HL-60 (cell line): ENCODE measurements at regions not wholly inside any gene's neighbourhood (a gene's known extent, or its start where the extent isn't known, plus 50 kb on each side); places are given as distances from the start of the nearest gene placed in this dataset.

ENCODE experiments used
- CTCF ChIP-seq: IDR thresholded peaks from one replicate; pipeline ENCODE4 v1.5.1; 2011; ENCODE audit warnings: low read length, control low read depth, inconsistent platforms; ENCODE audit not compliant: insufficient read depth
- POLR2AphosphoS5 ChIP-seq: IDR thresholded peaks from 2 replicates; pipeline ENCODE4 v1.6.1; 2012; ENCODE audit warnings: low read depth
- SPI1 ChIP-seq: IDR thresholded peaks from 2 replicates; pipeline ENCODE4 v1.6.1; 2012; ENCODE audit warnings: low read depth, mild to moderate bottlenecking, borderline replicate concordance
- TF ChIP-seq, protein P1 (sequence below): IDR thresholded peaks from 2 replicates; pipeline ENCODE4 v1.6.1; 2012; ENCODE audit warnings: low read depth; ENCODE audit not compliant: insufficient replicate concordance

DNA sequence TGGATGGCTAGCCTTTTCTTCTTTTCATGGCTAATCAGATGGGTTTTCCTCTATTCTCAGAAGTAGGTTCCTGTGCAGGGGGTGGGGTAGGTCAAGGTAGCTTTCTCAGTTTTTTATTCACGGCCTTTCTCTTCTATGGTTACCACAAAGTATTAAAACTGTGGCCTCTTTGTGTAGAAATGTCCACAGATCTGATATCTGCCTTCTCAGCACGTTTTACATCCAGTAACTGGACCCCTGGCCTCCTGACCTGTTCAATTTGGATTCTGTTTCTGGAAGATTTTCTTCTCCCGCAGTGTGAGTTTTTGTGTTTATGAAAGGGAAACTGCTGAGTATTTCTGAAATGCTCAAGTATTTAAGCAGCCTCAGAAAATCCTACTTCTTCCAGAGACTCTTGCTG is 688.5 kb downstream of the RAPGEF2 start:
- TF ChIP-seq SPI1 (no peak), POLR2AphosphoS5 (no peak), CTCF (no peak)
- TF ChIP-seq, protein P1, sequence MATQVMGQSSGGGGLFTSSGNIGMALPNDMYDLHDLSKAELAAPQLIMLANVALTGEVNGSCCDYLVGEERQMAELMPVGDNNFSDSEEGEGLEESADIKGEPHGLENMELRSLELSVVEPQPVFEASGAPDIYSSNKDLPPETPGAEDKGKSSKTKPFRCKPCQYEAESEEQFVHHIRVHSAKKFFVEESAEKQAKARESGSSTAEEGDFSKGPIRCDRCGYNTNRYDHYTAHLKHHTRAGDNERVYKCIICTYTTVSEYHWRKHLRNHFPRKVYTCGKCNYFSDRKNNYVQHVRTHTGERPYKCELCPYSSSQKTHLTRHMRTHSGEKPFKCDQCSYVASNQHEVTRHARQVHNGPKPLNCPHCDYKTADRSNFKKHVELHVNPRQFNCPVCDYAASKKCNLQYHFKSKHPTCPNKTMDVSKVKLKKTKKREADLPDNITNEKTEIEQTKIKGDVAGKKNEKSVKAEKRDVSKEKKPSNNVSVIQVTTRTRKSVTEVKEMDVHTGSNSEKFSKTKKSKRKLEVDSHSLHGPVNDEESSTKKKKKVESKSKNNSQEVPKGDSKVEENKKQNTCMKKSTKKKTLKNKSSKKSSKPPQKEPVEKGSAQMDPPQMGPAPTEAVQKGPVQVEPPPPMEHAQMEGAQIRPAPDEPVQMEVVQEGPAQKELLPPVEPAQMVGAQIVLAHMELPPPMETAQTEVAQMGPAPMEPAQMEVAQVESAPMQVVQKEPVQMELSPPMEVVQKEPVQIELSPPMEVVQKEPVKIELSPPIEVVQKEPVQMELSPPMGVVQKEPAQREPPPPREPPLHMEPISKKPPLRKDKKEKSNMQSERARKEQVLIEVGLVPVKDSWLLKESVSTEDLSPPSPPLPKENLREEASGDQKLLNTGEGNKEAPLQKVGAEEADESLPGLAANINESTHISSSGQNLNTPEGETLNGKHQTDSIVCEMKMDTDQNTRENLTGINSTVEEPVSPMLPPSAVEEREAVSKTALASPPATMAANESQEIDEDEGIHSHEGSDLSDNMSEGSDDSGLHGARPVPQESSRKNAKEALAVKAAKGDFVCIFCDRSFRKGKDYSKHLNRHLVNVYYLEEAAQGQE = no peak
